T-cell (primary cell): ENCODE measurements at regions not wholly inside any gene's neighbourhood (a gene's known extent, or its start where the extent isn't known, plus 50 kb on each side); places are given as distances from the start of the nearest gene placed in this dataset.

ENCODE experiments used
- ATAC-seq, 4 experiments: fragments of 200-7000 bp in 3 of 4; fragments of 150-1000 bp in 1 of 4; cut with Tn5 transposase; replicated peaks in 1 of 4; 1 replicate in 3 of 4; 2 replicates in 1 of 4; pipeline ENCODE4 v1.10.0; 2021; ENCODE audit warnings: moderate library complexity in 3 of 4, mild to moderate bottlenecking in 2 of 4, moderate number of reproducible peaks in 1 of 4
- CTCF ChIA-PET, 2 donors: fragments of 300-600 bp; sonication (Branson Sonifier 250); formaldehyde crosslinking; loops; one replicate each; lab custom pipeline; 2022; ENCODE audit warnings: antibody characterized with exemption in 2 of 2; lab: Charles Lee
- POLR2A ChIA-PET, 2 donors: fragments of 300-600 bp; sonication (Branson Sonifier 250); formaldehyde crosslinking; loops; one replicate each; lab custom pipeline; 2022; ENCODE audit warnings: antibody characterized with exemption in 2 of 2; lab: Charles Lee
- DNase-seq, 35 experiments: peaks; one replicate each; pipeline versions ENCODE4 v3.0.0 to v3.0.0-alpha.2; 2013 to 2023
- H3K27ac ChIP-seq: one replicate; pipeline ENCODE4 v1.5.1; 2013; ENCODE audit warnings: low read length
- H3K27me3 ChIP-seq, 2 experiments: replicated peaks in 1 of 2; 1 replicate in 1 of 2; 2 replicates in 1 of 2; pipeline versions ENCODE4 v1.6.1 to v1.7.0; 2013; ENCODE audit warnings: low read length in 1 of 2, mixed read lengths in 1 of 2; ENCODE audit not compliant: control insufficient read depth in 2 of 2, insufficient read depth in 2 of 2; ENCODE audit errors: extremely low read depth in 1 of 2
- H3K36me3 ChIP-seq, 2 donors: 1 replicate in 1 of 2; 2 replicates in 1 of 2; pipeline versions ENCODE4 v1.6.1 to v1.7.0; 2013; ENCODE audit warnings: low read length in 1 of 2; ENCODE audit not compliant: control insufficient read depth in 2 of 2, insufficient read depth in 1 of 2; ENCODE audit errors: extremely low read depth in 1 of 2
- H3K4me1 ChIP-seq, 2 experiments: 1 replicate in 1 of 2; 2 replicates in 1 of 2; pipeline versions ENCODE4 v1.6.1 to v1.7.0; 2013; ENCODE audit warnings: low read length in 2 of 2, mixed read lengths in 1 of 2; ENCODE audit not compliant: insufficient read depth in 2 of 2, control insufficient read depth in 1 of 2; ENCODE audit errors: extremely low read depth in 1 of 2
- H3K4me3 ChIP-seq, 2 donors: 1 replicate in 1 of 2; 2 replicates in 1 of 2; pipeline versions ENCODE4 v1.5.1 to v1.7.0; 2013; ENCODE audit warnings: mild to moderate bottlenecking in 2 of 2, low read length in 1 of 2, moderate library complexity in 1 of 2; ENCODE audit not compliant: control insufficient read depth in 1 of 2; ENCODE audit errors: extremely low read depth in 1 of 2
- H3K9me3 ChIP-seq: 2 replicates; pipeline ENCODE4 v1.7.0; 2013
- H3K27ac Mint-ChIP-seq, 2 donors: one replicate each; pipeline ENCODE4 v1.8.0; 2020 to 2021; ENCODE audit warnings: mild to moderate bottlenecking in 2 of 2, mixed read lengths in 2 of 2
- H3K27me3 Mint-ChIP-seq, 2 donors: one replicate each; pipeline ENCODE4 v1.8.0; 2021 to 2022; ENCODE audit warnings: mixed read lengths in 2 of 2
- H3K36me3 Mint-ChIP-seq: one replicate; pipeline ENCODE4 v1.8.0; 2021; ENCODE audit warnings: mixed read lengths
- H3K4me1 Mint-ChIP-seq, 3 donors: one replicate each; pipeline ENCODE4 v1.8.0; 2020 to 2022; ENCODE audit warnings: mixed read lengths in 3 of 3, mild to moderate bottlenecking in 1 of 3
- H3K4me3 Mint-ChIP-seq, 3 donors: one replicate each; pipeline ENCODE4 v1.8.0; 2020 to 2022; ENCODE audit warnings: mild to moderate bottlenecking in 3 of 3, mixed read lengths in 3 of 3, moderate library complexity in 3 of 3
- H3K9me3 Mint-ChIP-seq, 3 donors: one replicate each; pipeline ENCODE4 v1.8.0; 2020 to 2022; ENCODE audit warnings: mixed read lengths in 3 of 3
- WGBS: methylation state at CpG from one replicate; pipeline ENCODE4 v1.1.5; 2013; ENCODE audit warnings: missing lambda C conversion rate; ENCODE audit not compliant: insufficient coverage; 5-methylcytosine and 5-hydroxymethylcytosine counted together

- no peak for ATAC-seq
- no peaks in the 10 kb centered on the region for H3K36me3 Mint-ChIP-seq
- no peak overlapping the region for H3K4me3 Mint-ChIP-seq
- DNase-seq = no peak
- CTCF ChIA-PET = no interaction called here
- Histone ChIP-seq H3K36me3 (no peaks in the 10 kb centered on the region), H3K4me1 (no peaks in the 10 kb centered on the region), H3K9me3 (no peaks in the 10 kb centered on the region), H3K27me3 (peaks cover 0 to 14% of the 10 kb centered on the region in 2 experiments), H3K27ac (no peak overlapping the region), H3K4me3 (no peak overlapping the region)
- H3K27me3 Mint-ChIP-seq = peaks cover 27 to 34% of the 10 kb centered on the region in 2 donors
- POLR2A ChIA-PET = no interaction called here
- no peaks in the 10 kb centered on the region for H3K9me3 Mint-ChIP-seq
- no peak overlapping the region for H3K27ac Mint-ChIP-seq
- WGBS = 89% methylated on average over 1 of the region's 4 CpGs
- peaks cover 0 to 5% (median 5%) of the 10 kb centered on the region in 3 donors for H3K4me1 Mint-ChIP-seq
Observed at GRCh38 chr3:44185396-44185915, 56.2 kb upstream of the TOPAZ1 start.

DNA sequence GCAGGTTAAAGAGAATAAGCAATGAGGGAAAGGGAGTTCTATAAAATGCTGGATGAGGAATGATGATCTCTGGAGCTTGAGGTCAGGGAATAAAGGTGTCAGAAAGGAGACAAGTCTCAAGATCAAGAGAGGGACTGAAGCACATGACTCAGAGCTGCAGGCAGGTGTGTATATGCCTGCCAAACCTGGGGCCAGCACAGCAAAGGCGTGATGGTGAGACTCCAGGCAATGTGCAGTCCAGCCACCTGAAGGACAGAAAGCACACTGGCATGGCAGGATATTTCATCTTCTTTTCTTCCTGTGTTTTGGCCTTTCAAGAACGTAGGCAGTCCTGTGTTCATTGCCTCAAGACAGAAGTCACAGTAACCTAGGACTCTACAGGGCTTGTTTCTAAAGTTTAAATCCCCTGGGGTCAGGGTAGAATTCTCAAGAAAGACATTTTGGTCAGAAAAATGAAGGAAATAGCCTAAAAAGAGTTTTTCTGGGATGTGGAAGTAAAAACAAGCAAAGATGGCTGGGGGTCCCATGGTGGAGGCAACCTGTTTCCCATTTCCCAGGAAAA is 55.5 kb upstream of the TOPAZ1 start:
- Mint-ChIP-seq H3K4me1 (peaks cover 0 to 5% (median 5%) of the 10 kb centered on the region in 3 donors), H3K27me3 (peaks cover 27 to 34% of the 10 kb centered on the region in 2 donors), H3K36me3 (no peaks in the 10 kb centered on the region), H3K4me3 (no peak overlapping the region), H3K27ac (no peak overlapping the region), H3K9me3 (no peaks in the 10 kb centered on the region)
- 62% methylated on average over 2 of the region's 2 CpGs for WGBS
- H3K4me3 ChIP-seq = no peak overlapping the region
- no peaks in the 10 kb centered on the region for H3K36me3 ChIP-seq
- POLR2A ChIA-PET = no interaction called here
- H3K4me1 ChIP-seq = no peaks in the 10 kb centered on the region
- ATAC-seq (no peak), DNase-seq (no peak)
- CTCF ChIA-PET = no interaction called here
- no peak overlapping the region for H3K27ac ChIP-seq
- no peaks in the 10 kb centered on the region for H3K9me3 ChIP-seq
- H3K27me3 ChIP-seq = peaks cover 0 to 16% of the 10 kb centered on the region in 2 experiments

DNA sequence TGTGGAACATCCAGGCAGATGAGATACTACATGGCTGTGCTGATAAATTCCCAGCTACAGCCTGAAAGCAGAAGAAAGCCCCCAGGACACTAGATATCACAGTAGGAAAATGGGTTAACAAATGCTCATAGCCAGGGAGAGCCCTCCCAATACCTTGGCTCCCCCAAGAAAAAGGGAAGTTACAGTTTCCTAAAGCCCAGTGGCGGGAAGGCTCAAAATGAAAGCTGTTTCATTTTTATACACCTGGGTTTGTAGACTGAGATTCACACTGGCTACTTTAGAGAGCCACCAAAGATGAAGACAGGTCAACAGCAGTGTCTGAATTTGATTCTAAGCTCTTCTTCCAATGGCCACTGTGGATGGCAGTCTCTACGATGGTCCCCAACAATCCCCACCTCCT is 55.0 kb upstream of the TOPAZ1 start:
- Mint-ChIP-seq H3K36me3 (no peaks in the 10 kb centered on the region), H3K9me3 (no peaks in the 10 kb centered on the region), H3K4me1 (peaks cover 0 to 5% (median 5%) of the 10 kb centered on the region in 3 donors), H3K4me3 (no peak overlapping the region), H3K27me3 (peaks cover 24 to 34% of the 10 kb centered on the region in 2 donors), H3K27ac (no peak overlapping the region)
- ChIA-PET POLR2A (interaction anchor here in 1 of 2 donors (0.7 kb wide), 1 partner anchor 27 kb away, joined by 3 read pairs; no protein-coding TSS in a partner anchor), CTCF (no interaction called here)
- Histone ChIP-seq H3K4me1 (no peaks in the 10 kb centered on the region), H3K27me3 (peaks cover 0 to 18% of the 10 kb centered on the region in 2 experiments), H3K36me3 (no peaks in the 10 kb centered on the region), H3K9me3 (no peaks in the 10 kb centered on the region), H3K4me3 (no peak overlapping the region), H3K27ac (no peak overlapping the region)
- ATAC-seq (no peak), DNase-seq (no peak)
- 100% methylated on average over 1 of the region's 2 CpGs for WGBS
